TTC549 (cell line): ENCODE measurements at regions not wholly inside any gene's neighbourhood (a gene's known extent, or its start where the extent isn't known, plus 50 kb on each side); places are given as distances from the start of the nearest gene placed in this dataset.

Source experiments
- FAIRE-seq: peaks from 2 replicates; lab custom pipeline; 2012; peaks lifted over from hg19 to GRCh38; lab: Jason Lieb, UNC

GRCh38 chr5:58148254-58148775, 311.6 kb downstream of the PLK2 start:
- FAIRE-seq = no peak

DNA sequence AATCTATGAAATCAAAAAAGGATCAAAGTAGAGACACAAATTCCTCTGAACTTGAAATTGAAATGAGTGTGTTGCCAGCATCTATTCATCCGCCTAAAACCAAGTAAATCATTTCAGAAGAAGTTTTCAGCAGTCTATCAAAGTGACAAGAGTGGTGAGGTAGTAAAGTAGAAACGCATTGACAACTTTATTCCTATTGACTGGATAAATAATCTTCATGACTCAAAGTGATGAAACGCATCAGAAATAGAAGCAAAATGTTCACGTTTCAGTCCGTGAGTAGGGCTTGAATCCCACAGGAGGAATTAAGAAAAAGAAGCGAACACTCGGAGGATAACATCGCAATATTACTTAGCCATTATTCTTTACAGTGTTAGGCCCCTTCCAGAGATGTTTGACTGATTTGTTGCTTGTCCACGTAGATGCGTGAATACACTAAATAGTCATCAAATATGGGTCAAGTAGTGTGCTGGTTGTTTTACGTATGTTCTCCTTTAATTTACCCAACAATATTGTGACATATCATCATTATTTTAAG, 314.4 kb downstream of the PLK2 start:
- no peak for FAIRE-seq

- no peak for FAIRE-seq
These were observed 316.2 kb downstream of the PLK2 start for GRCh38 chr5:58143727-58144126.

- no peak for FAIRE-seq
These were observed 316.7 kb downstream of the PLK2 start for GRCh38 chr5:58143181-58143580.

- FAIRE-seq = peak; percentile 81
These were observed 321.1 kb downstream of the PLK2 start for GRCh38 chr5:58138791-58139190.

- no peak for FAIRE-seq
These were observed 323.5 kb downstream of the PLK2 start for GRCh38 chr5:58136406-58136805.

DNA sequence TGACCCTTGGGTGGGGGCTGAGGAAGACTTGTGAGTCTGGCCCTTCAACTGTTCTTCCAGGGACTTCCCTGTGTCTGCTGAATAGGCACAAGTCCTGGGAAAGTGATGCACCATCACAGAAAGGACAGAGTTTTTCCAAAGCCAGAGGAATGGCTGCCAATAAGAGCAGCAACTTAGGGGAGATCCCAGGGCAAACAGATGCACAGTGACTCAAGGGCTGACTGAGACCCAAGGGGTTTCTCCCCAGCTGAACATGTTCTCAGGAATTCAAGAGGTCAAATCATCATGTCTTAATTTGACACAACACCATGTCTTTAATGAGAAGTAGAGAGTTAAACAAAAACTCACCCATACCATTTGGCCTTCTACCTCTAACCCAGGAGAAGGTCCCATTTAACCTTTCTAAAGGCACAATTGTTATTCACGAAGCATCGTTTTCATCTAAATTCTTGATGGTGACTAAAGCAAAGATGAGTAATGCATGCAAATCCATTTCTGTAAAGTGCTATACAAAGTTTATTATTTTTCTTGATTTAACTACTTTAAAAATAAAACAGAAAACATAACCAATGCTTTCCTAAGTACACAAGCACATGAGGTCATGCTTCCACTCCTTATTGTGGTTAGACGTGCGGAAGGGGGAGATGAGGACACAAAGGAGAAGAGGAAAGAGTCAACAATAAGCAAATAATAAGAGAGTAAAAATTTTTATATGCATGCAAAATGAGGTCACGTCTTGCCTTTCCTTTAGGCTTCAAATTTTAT, 324.1 kb downstream of the PLK2 start:
- FAIRE-seq = no peak

DNA sequence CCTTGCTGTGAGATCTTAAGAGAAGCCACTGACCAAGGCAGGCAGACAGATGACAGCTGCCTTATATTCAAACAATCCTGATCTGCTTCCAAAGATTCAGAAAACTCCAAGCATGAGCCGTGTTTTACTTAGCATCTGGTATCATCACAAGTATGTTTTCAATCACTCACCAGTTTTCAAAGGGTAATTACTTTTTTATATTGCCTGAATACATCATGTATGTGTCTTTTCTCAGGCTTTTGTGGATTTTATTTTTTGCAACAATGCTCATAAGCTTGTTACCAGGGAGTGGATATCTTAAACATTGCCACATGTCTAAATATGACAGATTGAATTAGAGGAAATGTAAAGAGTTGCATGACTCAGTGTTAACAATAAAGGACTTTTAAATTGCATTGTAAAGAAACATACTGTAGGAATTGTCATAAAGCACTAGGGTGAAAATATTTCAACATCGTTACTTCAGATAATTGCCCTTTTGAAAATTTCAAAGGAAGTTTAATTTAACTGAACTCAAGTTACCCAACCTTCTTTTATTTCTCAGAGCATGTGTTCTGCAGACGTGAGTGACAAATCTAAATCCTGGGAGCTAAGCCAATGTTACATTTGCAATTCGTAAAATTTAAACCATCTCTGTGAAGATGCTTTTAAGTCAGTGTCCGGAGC, 326.1 kb downstream of the PLK2 start:
- FAIRE-seq = no peak

GRCh38 chr5:58133216-58133615, 326.7 kb downstream of the PLK2 start:
- no peak for FAIRE-seq

DNA sequence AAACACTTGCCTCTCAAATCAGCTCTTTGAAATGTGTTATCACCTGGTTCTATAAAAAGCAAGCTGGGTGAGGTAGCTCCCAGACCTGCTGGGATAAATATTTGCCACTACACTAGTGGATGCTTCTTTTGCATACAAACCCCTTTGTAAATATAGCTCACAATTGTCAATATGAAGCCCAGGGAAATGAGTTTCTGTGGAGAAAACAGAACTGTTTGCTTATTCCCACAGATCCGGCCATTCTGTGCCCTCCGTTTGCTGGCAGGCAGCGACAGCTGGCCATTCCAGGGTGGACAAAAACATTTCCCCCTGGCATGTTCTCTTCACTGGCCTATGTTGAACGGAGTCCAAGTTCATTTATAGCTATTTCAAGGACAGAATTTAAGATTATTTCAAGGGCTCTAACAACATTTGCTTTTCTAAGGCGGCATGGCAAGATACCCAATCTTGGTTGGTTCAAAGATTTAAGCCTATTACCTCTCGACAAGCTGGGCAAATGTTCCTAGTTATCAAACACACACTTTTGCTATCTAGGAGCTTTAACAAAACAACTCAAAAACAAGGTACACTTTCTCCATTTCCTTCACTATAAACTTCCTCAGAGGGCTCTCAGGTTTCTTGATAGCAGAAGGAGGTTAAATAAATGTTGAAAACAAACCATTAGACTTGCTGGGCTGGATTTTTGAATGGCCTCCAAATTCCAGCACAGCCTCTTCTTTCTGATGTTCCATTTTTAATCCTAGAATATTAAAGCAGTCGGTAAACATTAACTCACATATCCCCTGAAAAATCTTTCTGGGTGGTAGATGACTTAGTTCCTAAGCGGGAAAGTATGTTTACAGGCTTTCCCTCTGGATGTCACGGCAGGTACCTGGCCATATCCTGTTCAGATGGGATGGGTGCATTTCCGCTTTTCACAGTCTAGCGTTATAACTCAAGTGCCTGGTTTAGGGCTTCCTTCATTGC, 332.3 kb downstream of the PLK2 start:
- FAIRE-seq = no peak

DNA sequence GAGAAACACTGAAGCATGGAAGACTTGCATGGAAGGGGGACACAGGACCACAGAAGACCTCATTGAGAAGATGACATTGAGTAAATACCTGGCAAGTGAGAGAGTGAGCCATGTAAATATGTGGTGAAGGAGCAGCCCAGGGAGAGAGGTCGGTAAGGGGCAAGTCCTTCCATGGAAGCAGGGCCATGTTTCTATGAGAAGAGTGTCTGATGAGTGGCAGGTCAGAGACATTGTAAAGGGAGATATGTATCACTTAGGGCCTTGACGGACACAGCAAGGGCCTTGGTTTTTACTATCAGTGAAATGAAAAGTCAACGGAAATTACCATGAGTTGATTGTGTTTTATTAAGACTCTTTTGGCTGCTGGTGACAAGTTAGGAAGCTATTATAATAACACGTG, 336.4 kb downstream of the PLK2 start:
- no peak for FAIRE-seq

- no peak for FAIRE-seq
These were observed 337.0 kb downstream of the PLK2 start for GRCh38 chr5:58122848-58123392.

- no peak for FAIRE-seq
These were observed 337.7 kb downstream of the PLK2 start for GRCh38 chr5:58122157-58122556.

DNA sequence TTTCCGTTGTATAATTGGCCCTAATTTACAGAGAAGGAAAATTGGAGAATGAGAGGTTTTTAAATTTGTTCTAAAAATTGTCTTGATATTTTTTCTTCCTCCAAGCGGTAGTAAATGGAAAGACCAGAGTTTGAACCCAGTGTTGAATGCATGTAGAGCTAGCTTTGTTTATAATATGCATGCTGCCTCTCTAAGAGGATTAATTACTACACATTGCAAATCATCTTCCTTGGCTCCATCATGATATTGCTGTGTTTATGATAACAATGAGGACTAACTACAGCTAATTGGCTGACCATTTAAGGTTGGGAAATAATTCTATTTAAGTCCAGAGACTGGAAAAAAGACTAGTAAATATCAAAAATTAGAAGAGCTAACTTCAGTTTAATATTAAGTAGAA, 338.5 kb downstream of the PLK2 start:
- no peak for FAIRE-seq

DNA sequence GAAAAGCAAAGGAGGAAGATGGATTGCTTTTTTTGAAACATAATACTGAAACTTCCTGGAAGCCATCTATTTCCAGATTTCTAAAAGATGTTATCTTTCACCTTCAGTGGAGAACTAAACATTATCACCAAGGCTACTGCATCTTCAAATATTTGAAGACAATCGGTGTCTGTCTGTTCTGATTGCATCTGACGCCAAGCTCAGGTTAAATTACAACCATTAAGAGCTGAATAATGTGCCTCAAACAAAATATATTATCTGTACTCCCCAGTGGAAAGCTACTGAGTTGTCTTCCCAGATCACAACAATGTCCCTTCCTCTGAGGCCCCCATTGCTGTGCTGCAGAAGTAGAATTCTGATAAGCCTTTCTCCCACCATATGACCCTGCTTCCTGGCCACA, 342.3 kb downstream of the PLK2 start:
- no peak for FAIRE-seq

- FAIRE-seq = no peak
These were observed 343.5 kb downstream of the PLK2 start for GRCh38 chr5:58116346-58116745.

DNA sequence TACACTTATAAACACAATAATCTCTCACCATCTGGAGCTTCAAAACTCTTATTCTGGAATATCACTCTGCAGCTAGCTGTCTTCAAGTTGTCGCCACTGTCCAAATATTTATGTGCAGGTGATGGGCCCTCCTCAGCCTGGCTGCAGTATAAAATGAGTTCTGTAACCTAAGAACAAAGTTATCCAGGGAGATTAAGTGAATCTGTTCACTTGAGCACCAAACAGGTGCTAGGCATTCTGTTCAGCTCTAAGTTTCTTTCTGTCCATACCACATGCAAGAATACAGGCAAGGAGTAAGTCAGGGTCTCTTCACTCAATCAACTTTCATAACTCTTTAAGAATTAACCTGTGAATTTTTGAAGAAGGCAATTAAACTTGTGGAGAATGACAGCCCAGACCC, 344.1 kb downstream of the PLK2 start:
- FAIRE-seq = no peak

- no peak for FAIRE-seq
These were observed 345.6 kb downstream of the PLK2 start for GRCh38 chr5:58114324-58114723.

DNA sequence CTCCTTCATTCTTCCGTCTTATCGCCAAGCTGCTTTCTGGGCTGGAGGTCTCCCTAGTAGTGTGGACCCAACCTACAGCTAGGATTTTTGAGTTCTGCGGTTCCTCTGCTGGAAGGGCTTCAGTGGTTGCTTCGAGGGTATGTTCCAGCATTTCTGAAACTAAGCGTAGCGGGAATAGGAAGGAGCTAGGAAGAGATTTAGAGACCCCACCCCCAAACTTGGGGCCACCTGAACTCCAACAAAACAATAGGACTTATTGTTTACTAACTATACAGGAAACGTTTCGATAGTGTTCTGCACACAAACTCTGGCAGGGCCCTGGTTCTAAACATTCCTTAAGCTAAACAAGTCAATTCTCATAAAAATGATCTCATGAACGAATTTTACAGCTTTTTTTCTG, 346.7 kb downstream of the PLK2 start:
- no peak for FAIRE-seq

GRCh38 chr5:58108511-58108910, 351.4 kb downstream of the PLK2 start:
- FAIRE-seq = no peak

GRCh38 chr5:58107704-58108103, 352.2 kb downstream of the PLK2 start:
- no peak for FAIRE-seq
